H7 (cell line): ENCODE measurements at regions not wholly inside any gene's neighbourhood (a gene's known extent, or its start where the extent isn't known, plus 50 kb on each side); places are given as distances from the start of the nearest gene placed in this dataset.
"Not testable (repeated sequence)": the region's sequence is repeated elsewhere in the genome, so short reads cannot be mapped to it uniquely, and the experiment has no call there.

Source experiments
- DNase-seq: peaks from one replicate; pipeline ENCODE4 v3.0.0; 2012
- H3K27me3 ChIP-seq: 2 replicates; pipeline ENCODE4 v1.6.0; 2011; ENCODE audit warnings: mild to moderate bottlenecking, low read length; ENCODE audit not compliant: control insufficient read depth, insufficient read depth
- H3K36me3 ChIP-seq: replicated peaks from 2 replicates; pipeline ENCODE4 v1.5.1; 2011; ENCODE audit warnings: low read length; ENCODE audit not compliant: control insufficient read depth, insufficient read depth
- H3K4me3 ChIP-seq: 2 replicates; pipeline ENCODE4 v1.5.1; 2011; ENCODE audit warnings: low read depth, mild to moderate bottlenecking, control low read depth, low read length, moderate library complexity; ENCODE audit not compliant: insufficient read depth

DNA sequence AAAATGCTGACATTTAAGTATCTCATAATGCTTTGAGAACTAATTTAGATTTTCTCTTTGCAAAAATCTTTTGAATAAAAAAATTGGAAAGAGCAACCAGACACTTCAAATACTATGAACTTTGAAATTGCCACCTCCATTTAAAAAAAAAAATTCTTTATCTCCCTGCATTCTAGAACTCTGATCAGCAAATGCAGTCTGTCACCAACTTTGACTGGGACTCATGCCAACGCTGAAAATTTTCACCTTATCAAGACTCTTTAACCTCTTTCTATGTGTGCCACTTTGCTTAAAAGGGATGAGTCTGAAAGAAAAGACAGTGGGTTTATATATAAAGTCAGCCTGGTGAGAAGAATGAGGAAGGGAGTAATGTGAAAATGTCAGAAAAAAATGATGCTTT, 191.2 kb upstream of the ARPP21 start:
- Histone ChIP-seq H3K4me3 (no peak overlapping the region), H3K27me3 (no peaks in the 10 kb centered on the region), H3K36me3 (no peaks in the 10 kb centered on the region)
- no peak for DNase-seq

- Histone ChIP-seq H3K36me3 (no peaks in the 10 kb centered on the region), H3K4me3 (no peak overlapping the region), H3K27me3 (no peaks in the 10 kb centered on the region)
- DNase-seq: no peak
These were observed 190.6 kb upstream of the ARPP21 start for GRCh38 chr3:35448681-35449080.

GRCh38 chr3:35454819-35455218, 184.5 kb upstream of the ARPP21 start:
- DNase-seq, H3K36me3 ChIP-seq, H3K4me3 ChIP-seq: not testable (repeated sequence)

GRCh38 chr3:35473956-35474355, 165.4 kb upstream of the ARPP21 start:
- H3K4me3 ChIP-seq: no peak overlapping the region
- H3K36me3 ChIP-seq: no peaks in the 10 kb centered on the region
- H3K27me3 ChIP-seq: no peaks in the 10 kb centered on the region
- no peak for DNase-seq

More at GRCh38 chr3:35454819-35455218, 184.5 kb upstream of the ARPP21 start:
- not testable (repeated sequence) for H3K27me3 ChIP-seq

GRCh38 chr3:35482566-35482965, 156.8 kb upstream of the ARPP21 start:
- DNase-seq: not testable (repeated sequence)

GRCh38 chr3:35483131-35483530, 156.2 kb upstream of the ARPP21 start:
- no peaks in the 10 kb centered on the region for H3K36me3 ChIP-seq

More at GRCh38 chr3:35482566-35482965, 156.8 kb upstream of the ARPP21 start:
- H3K27me3 ChIP-seq, H3K36me3 ChIP-seq, H3K4me3 ChIP-seq: not testable (repeated sequence)

GRCh38 chr3:35484929-35485530, 154.3 kb upstream of the ARPP21 start:
- no peaks in the 10 kb centered on the region for H3K27me3 ChIP-seq
- H3K36me3 ChIP-seq: no peaks in the 10 kb centered on the region
- no peak for DNase-seq
- no peak overlapping the region for H3K4me3 ChIP-seq

More at GRCh38 chr3:35483131-35483530, 156.2 kb upstream of the ARPP21 start:
- H3K4me3 ChIP-seq: no peak overlapping the region
- DNase-seq: no peak
- no peaks in the 10 kb centered on the region for H3K27me3 ChIP-seq

DNA sequence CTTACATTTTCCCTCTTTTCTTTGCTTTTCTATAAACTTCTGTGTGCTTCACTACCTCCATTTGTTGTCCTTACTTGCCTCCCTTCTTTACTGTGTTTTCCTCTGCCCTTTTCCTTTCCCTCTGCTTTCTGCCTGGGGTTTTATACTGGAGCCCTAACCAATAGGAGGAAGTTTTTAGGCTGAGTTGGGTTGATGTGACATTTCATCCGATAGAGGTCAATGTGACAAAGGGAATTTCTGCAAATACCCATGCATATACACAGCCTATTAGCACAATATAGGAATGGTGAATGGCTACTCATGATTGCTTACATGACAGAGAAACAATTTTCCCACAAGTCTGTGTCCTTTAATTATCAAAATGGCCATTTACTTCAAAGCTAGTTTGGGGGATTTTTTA, 153.0 kb upstream of the ARPP21 start:
- H3K4me3 ChIP-seq: no peak overlapping the region
- no peaks in the 10 kb centered on the region for H3K27me3 ChIP-seq
- DNase-seq: no peak
- H3K36me3 ChIP-seq: no peaks in the 10 kb centered on the region

- no peaks in the 10 kb centered on the region for H3K36me3 ChIP-seq
- H3K4me3 ChIP-seq: no peak overlapping the region
- no peak for DNase-seq
- H3K27me3 ChIP-seq: no peaks in the 10 kb centered on the region
These were observed 151.9 kb upstream of the ARPP21 start for GRCh38 chr3:35487376-35487775.

GRCh38 chr3:35488526-35488925, 150.8 kb upstream of the ARPP21 start:
- Histone ChIP-seq H3K27me3 (no peaks in the 10 kb centered on the region), H3K36me3 (no peaks in the 10 kb centered on the region), H3K4me3 (no peak overlapping the region)
- no peak for DNase-seq

GRCh38 chr3:35492841-35493240, 146.5 kb upstream of the ARPP21 start:
- H3K4me3 ChIP-seq: no peak overlapping the region
- no peak for DNase-seq
- H3K27me3 ChIP-seq: no peaks in the 10 kb centered on the region
- no peaks in the 10 kb centered on the region for H3K36me3 ChIP-seq

GRCh38 chr3:35498506-35499210, 140.7 kb upstream of the ARPP21 start:
- no peak for DNase-seq
- H3K27me3 ChIP-seq: no peaks in the 10 kb centered on the region
- H3K4me3 ChIP-seq: no peak overlapping the region
- no peaks in the 10 kb centered on the region for H3K36me3 ChIP-seq

- Histone ChIP-seq H3K36me3 (no peaks in the 10 kb centered on the region), H3K27me3 (no peaks in the 10 kb centered on the region; the same call in 1 of the 2 replicates), H3K4me3 (no peak overlapping the region)
- no peak for DNase-seq
These were observed 138.5 kb upstream of the ARPP21 start for GRCh38 chr3:35500641-35501350.

GRCh38 chr3:35502699-35503098, 136.6 kb upstream of the ARPP21 start:
- H3K36me3 ChIP-seq: no peaks in the 10 kb centered on the region
- H3K4me3 ChIP-seq: no peak overlapping the region
- no peaks in the 10 kb centered on the region; the same call in 1 of the 2 replicates for H3K27me3 ChIP-seq
- no peak for DNase-seq

DNA sequence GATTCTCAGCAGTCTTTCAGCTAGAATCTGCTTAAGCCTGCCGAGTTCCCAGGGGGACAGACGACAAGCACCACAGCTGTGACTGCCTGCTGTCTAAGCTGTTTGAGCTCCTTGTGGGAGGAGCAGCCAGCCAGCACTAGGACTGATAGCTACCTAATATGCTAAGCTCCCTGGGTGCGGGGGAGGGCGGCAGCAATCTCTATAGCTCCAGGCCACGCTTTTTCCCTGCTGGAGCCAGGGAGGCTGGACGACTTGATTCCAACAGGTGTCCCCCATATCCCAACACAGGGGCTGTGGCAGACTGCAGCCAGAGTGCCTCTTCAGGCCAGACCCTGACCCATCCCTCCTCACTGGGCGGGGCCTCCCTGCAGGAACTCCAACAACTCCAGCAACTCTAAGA, 134.1 kb upstream of the ARPP21 start:
- no peaks in the 10 kb centered on the region; the same call in 1 of the 2 replicates for H3K27me3 ChIP-seq
- H3K4me3 ChIP-seq: no peak overlapping the region
- no peaks in the 10 kb centered on the region for H3K36me3 ChIP-seq
- DNase-seq: peak; percentile 8
